Kidney tubule cell (primary cell): ENCODE measurements at regions not wholly inside any gene's neighbourhood (a gene's known extent, or its start where the extent isn't known, plus 50 kb on each side); places are given as distances from the start of the nearest gene placed in this dataset.
"Not testable (repeated sequence)": the region's sequence is repeated elsewhere in the genome, so short reads cannot be mapped to it uniquely, and the experiment has no call there.

Experiments
- DNase-seq: peaks from one replicate; pipeline ENCODE4 v3.0.0-alpha.2; 2018; ENCODE audit warnings: low spot score

GRCh38 chr4:120200573-120201110 is 134.0 kb upstream of the MAD2L1 start:
- not testable (repeated sequence) for DNase-seq

- no peak for DNase-seq
These were observed 131.8 kb upstream of the MAD2L1 start for GRCh38 chr4:120198411-120198810.

GRCh38 chr4:120177603-120178002 is 111.0 kb upstream of the MAD2L1 start:
- no peak for DNase-seq

- DNase-seq = no peak
These were observed 108.6 kb upstream of the MAD2L1 start for GRCh38 chr4:120175272-120175671.

- DNase-seq = no peak
These were observed 97.2 kb upstream of the MAD2L1 start for GRCh38 chr4:120163895-120164294.

- no peak for DNase-seq
These were observed 92.3 kb upstream of the MAD2L1 start for GRCh38 chr4:120158841-120159463.

- no peak for DNase-seq
These were observed 91.4 kb upstream of the MAD2L1 start for GRCh38 chr4:120158046-120158445.

- peak; percentile 74 for DNase-seq
These were observed 89.6 kb upstream of the MAD2L1 start for GRCh38 chr4:120156120-120156718.

- DNase-seq = no peak
These were observed 88.6 kb upstream of the MAD2L1 start for GRCh38 chr4:120155287-120155686.

GRCh38 chr4:120144634-120145033 is 78.0 kb upstream of the MAD2L1 start:
- DNase-seq = no peak

- DNase-seq = no peak
These were observed 77.4 kb upstream of the MAD2L1 start for GRCh38 chr4:120144041-120144440.

- peak; percentile 3 for DNase-seq
These were observed 72.7 kb upstream of the MAD2L1 start for GRCh38 chr4:120139392-120139791.

GRCh38 chr4:120132935-120133334 is 66.3 kb upstream of the MAD2L1 start:
- no peak for DNase-seq

GRCh38 chr4:120130786-120131185 is 64.1 kb upstream of the MAD2L1 start:
- no peak for DNase-seq
